Kidney (tissue), 13 donors: ENCODE measurements at regions not wholly inside any gene's neighbourhood (a gene's known extent, or its start where the extent isn't known, plus 50 kb on each side); places are given as distances from the start of the nearest gene placed in this dataset.
A peak's percentile ranks its signal among the peaks of the same experiment; 100 is the strongest.

Source experiments
- DNase-seq, 5 donors: peaks; one replicate each; pipeline ENCODE4 v3.0.0-alpha.2; 2013 to 2020
- FAIRE-seq: peaks from 2 replicates; lab custom pipeline; 2012; peaks lifted over from hg19 to GRCh38; lab: Jason Lieb, UNC
- H3K27ac ChIP-seq, 2 donors: one replicate each; pipeline ENCODE4 v1.7.0; 2013; ENCODE audit warnings: low read depth in 2 of 2, low read length in 2 of 2, inconsistent platforms in 1 of 2
- H3K27me3 ChIP-seq: one replicate; pipeline ENCODE4 v1.7.1; 2013; ENCODE audit warnings: low read length, inconsistent platforms; ENCODE audit not compliant: control insufficient read depth, insufficient read depth
- H3K36me3 ChIP-seq, 3 donors: one replicate each; pipeline versions ENCODE4 v1.7.0 to v1.7.1; 2013; ENCODE audit warnings: low read length in 3 of 3, control low read depth in 1 of 3, inconsistent platforms in 1 of 3; ENCODE audit not compliant: insufficient read depth in 3 of 3, control insufficient read depth in 2 of 3
- H3K4me1 ChIP-seq, 3 donors: one replicate each; pipeline versions ENCODE4 v1.7.0 to v1.7.1; 2013; ENCODE audit warnings: low read length in 3 of 3, inconsistent platforms in 1 of 3, low read depth in 1 of 3; ENCODE audit not compliant: control insufficient read depth in 2 of 3, insufficient read depth in 2 of 3
- H3K4me3 ChIP-seq, 3 donors: one replicate each; pipeline versions ENCODE4 v1.7.0 to v1.8.1; 2013; ENCODE audit warnings: low read length in 3 of 3, control low read depth in 1 of 3, inconsistent platforms in 1 of 3
- H3K9ac ChIP-seq, 3 donors: one replicate each; pipeline versions ENCODE4 v1.7.0 to v1.7.1; 2013; ENCODE audit warnings: low read length in 3 of 3, control low read depth in 1 of 3, inconsistent platforms in 1 of 3
- H3K9me3 ChIP-seq, 3 donors: one replicate each; pipeline versions ENCODE4 v1.7.0 to v1.7.1; 2013; ENCODE audit warnings: low read length in 3 of 3, control low read depth in 1 of 3, inconsistent platforms in 1 of 3; ENCODE audit not compliant: control insufficient read depth in 2 of 3, insufficient read depth in 1 of 3
- intact Hi-C: fragments of 100-400 bp; cut with DNase I; formaldehyde crosslinking; loops from one replicate; pipeline ENCODE4 v1.11.1; 2022
- TF ChIP-seq, protein P1 (sequence below): IDR thresholded peaks from 3 replicates; pipeline ENCODE4 v1.5.1; 2012; ENCODE audit warnings: mild to moderate bottlenecking, moderate library complexity, borderline replicate concordance; ENCODE audit not compliant: insufficient read depth; ENCODE audit errors: extremely low read depth
- donor health status: control.
- donor health status: control.
- donor health status: control.
- donor health status: control.
- donor health status: control.
- donor health status: DM: yes; HTN: yes; CAD: no.
- donor health status: Normal renal cell carcinoma (clear cell type).

DNA sequence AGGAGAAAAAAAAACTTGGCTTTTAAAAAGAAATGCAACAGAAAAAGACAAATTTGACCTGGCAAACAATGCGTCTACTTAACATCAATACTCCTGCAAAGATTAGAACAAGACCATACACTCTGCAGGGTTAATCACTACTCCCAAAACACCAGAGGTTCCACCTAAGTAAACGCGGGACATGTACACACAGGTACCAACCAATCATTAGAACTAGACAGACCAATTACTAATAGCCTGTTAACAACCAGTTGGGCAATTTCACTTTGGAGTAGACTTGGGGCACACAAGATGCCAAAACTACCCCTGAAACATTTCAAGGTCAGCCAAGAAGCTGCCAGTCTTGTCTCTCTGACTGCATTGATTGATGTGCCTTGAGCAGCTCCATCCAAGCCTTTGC, 125.8 kb downstream of the RRAGC start:
- no peak for FAIRE-seq

DNA sequence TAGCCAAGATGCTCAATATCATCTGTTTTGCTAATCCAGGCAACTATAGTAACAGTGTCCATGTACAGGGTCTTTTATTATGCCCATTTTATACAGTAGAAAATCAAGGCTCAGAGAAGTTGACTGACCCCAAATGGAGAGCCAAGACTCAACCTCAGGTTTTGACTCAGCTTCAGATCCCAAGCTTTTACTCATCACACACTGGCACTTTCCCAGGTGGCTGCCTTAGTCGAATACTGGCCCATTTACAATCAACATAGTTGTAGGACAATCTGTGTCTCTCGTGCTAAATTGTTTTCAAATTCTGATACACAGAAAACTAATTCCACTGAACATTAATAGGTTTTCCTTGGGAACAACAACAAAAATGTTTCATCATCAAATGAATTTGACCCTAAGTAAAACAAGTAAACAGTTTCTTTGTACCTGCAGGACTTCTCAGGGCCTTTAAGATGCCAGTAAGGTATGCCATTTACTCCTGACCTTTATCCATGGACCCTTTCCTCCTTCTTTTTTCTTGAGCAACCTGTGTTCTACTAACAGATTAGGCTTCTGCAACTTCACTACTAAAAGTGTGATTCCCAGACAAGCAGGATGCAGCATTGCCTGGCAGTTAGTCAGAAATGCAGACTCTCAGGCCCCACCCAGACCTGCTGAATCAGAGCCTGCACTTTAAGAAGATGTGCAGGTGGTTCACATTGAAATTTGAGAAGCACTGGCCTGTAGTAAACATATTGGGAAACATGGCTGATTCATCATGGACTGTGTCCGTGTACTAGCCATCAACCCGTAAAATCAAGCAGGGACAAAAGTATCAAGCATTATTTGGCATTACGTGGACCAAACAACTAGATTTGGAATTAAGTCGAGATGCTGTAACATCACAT, 128.8 kb downstream of the RRAGC start:
- no peak for FAIRE-seq
- H3K27me3 ChIP-seq, result no peaks in the 10 kb centered on the region
- H3K9me3 ChIP-seq, result no peaks in the 10 kb centered on the region

More for the DNA sequence above, 125.8 kb downstream of the RRAGC start:
- Histone ChIP-seq H3K9me3 (no peaks in the 10 kb centered on the region), H3K36me3 (no peaks in the 10 kb centered on the region), H3K4me1 (peaks cover 0 to 3% (median 3%) of the 10 kb centered on the region in 3 donors), H3K9ac (no peak overlapping the region), H3K27me3 (no peaks in the 10 kb centered on the region), H3K4me3 (no peak overlapping the region), H3K27ac (no peak overlapping the region)
- TF ChIP-seq, protein P1, sequence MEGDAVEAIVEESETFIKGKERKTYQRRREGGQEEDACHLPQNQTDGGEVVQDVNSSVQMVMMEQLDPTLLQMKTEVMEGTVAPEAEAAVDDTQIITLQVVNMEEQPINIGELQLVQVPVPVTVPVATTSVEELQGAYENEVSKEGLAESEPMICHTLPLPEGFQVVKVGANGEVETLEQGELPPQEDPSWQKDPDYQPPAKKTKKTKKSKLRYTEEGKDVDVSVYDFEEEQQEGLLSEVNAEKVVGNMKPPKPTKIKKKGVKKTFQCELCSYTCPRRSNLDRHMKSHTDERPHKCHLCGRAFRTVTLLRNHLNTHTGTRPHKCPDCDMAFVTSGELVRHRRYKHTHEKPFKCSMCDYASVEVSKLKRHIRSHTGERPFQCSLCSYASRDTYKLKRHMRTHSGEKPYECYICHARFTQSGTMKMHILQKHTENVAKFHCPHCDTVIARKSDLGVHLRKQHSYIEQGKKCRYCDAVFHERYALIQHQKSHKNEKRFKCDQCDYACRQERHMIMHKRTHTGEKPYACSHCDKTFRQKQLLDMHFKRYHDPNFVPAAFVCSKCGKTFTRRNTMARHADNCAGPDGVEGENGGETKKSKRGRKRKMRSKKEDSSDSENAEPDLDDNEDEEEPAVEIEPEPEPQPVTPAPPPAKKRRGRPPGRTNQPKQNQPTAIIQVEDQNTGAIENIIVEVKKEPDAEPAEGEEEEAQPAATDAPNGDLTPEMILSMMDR, result no peak
- intact Hi-C loops, result no loop called here
- no peak for DNase-seq

DNA sequence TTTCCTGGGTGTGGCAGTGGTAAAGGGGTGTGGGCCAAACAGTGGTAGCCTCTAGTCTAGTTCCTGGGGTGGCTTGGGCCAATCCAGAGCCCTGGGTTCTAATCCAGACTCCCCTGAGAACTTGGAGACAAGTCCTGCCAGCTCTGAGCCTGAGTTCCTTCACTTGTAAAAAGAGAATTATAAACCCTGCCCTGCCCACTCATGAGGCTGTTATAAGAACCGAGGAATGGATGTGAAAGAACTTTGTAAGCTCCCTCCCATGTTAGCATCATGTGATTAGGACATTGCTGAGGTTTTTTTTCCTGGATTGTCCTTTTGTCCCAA, 131.0 kb downstream of the RRAGC start:
- no peak overlapping the region for H3K4me3 ChIP-seq
- TF ChIP-seq, protein P1, result no peak
- H3K36me3 ChIP-seq, result no peaks in the 10 kb centered on the region
- H3K27me3 ChIP-seq, result no peaks in the 10 kb centered on the region
- peak in 1 of 5 donors; percentile 22 for DNase-seq
- H3K9ac ChIP-seq, result no peak overlapping the region
- peaks cover 0 to 29% (median 13%) of the 10 kb centered on the region in 3 donors for H3K4me1 ChIP-seq
- H3K27ac ChIP-seq, result no peak overlapping the region
- intact Hi-C loops, result no loop called here
- H3K9me3 ChIP-seq, result no peaks in the 10 kb centered on the region
- no peak for FAIRE-seq

More for the DNA sequence above, 128.8 kb downstream of the RRAGC start:
- Histone ChIP-seq H3K27ac (no peak overlapping the region), H3K36me3 (no peaks in the 10 kb centered on the region), H3K4me1 (peaks cover 0 to 20% (median 11%) of the 10 kb centered on the region in 3 donors), H3K9ac (no peak overlapping the region), H3K4me3 (no peak overlapping the region)
- TF ChIP-seq, protein P1, result no peak
- intact Hi-C loops, result no loop called here
- no peak for DNase-seq
